SW480 (cell line): ENCODE measurements at regions not wholly inside any gene's neighbourhood (a gene's known extent, or its start where the extent isn't known, plus 50 kb on each side); places are given as distances from the start of the nearest gene placed in this dataset.

Experiments used
- DNase-seq: peaks from one replicate; pipeline ENCODE4 v3.0.0-alpha.2; 2016; ENCODE audit warnings: low spot score

DNA sequence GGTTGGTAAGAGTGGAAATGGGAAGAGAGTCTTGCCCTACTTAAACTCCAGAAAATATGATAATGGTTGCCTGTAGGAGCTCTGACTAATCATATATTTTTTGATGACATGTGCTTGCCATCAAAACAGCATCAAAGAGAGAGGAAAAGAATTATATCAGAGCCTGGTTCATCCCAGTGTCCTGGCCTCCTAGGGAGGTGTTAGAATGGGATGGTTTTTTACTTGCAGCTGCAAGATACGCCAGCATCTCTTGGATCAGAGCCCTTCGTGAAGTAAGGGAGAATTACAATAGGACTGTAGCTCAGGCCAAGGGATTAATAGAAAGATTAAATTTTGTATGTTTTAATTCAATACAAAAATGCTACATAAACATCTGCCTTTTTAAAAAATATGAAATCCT is 177.6 kb upstream of the HDAC9 start:
- DNase-seq = no peak

DNA sequence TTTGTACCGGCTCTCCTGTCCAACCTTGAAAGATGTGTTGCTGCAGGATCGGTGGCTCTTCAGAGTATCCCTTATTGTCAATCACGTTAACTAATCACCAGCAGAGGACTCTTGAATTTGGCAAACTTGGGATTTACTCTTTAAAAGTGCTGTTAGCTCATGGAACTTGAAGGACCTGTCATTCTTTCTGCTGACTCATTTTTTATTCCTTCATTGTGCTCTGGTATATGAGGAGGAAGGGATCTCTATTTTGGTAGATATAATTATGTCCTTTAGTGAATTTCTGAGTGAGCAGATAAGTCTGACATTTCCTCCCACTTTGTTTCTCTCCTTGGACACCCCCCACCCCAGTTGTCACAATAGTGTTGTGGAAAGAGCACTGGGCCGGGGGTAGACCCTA is 175.1 kb upstream of the HDAC9 start:
- DNase-seq = no peak

DNA sequence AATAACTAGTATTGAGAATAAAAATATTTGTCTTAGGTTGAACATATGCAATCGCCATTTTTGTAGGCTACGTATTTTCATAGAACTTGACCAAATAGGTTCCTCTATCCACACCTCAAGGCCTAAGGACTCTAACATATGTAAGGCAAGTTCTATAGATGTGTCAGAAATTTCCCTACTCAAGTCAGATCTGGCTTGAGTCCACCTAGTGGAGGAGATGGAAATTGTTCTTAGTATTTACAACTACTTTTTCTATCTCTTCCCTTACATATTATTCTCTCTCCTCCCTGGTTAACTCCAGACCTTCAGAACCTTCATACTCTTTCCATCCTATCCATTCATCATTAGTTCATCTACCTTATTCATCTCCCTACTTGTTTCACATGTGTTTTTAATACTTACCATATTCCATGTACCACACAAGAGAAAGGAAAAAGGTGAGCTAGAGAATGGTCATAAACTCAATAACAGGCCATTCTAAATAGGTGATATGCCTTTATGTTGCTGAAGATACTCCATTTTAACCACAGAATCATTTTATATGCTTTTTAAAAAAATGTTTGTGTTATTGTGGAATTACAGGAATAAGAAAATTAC is 174.5 kb upstream of the HDAC9 start:
- DNase-seq = peak; percentile 53

GRCh38 chr7:18330548-18330947 is 165.0 kb upstream of the HDAC9 start:
- no peak for DNase-seq

DNA sequence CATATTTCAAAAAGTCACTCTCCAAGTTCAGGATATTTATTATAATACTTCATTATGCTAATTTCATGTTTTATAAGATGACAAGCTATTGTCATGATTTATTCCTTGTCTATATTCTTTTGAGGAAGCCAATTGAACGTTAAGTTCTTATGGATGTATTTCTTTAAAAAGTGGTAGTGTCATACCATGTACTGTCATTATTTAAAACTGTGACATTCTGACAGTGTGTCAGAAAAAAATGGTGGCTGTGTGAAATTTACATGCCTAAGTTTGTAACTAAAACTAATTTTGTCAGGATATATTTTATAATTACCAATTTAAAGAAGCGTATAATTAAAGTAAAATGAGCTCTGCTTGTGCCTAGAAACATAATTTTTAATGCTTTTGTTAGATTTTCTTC is 158.9 kb upstream of the HDAC9 start:
- no peak for DNase-seq

- DNase-seq = no peak
Measured at GRCh38 chr7:18337048-18337809, 158.3 kb upstream of the HDAC9 start.

DNA sequence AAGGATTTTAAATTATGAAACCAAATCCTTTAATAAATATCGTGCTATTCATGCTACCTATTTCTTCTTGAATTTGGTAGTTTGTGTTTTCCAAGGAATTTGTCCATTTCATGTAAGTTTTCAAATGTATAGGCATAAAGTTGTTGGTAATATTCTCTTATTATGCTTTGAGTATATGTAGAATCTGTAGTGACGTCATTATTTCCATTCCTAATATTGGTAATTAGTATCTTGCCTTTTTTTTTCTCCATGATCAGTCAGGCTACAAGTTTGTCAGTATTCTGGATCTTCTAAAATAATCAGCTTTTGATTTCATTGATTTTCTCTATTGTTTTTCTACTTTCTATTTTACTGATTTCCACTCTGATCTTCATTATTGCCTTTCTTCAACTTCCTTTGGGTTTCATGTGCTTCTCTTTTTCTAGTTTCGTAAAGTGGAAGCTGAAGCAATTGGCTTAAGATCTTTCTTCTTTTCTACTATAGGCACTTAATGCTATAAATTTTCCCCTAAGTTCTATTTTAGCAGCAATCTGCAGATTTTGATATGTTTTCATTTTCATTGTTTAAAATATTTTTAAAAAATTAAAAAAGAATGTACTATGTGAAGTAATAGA is 156.5 kb upstream of the HDAC9 start:
- no peak for DNase-seq

DNA sequence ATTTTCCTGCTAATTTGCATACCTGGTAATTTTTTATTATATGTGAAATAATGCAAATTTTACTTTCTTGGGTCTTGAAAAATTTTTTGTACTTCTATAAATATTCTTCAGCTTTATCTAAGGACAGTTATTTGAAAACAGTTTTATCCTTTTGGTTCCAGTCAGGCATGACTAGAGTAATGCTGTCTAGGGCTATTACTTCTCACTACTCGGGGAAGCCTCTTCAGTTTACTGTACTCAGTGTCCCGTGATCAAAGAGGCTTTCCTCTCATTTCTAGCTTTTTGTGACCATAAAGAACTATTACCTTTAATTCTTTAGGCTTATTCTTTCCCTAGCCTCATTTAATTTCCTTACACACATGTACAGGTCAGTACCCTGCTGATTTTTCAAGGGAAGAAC is 153.8 kb upstream of the HDAC9 start:
- no peak for DNase-seq

DNA sequence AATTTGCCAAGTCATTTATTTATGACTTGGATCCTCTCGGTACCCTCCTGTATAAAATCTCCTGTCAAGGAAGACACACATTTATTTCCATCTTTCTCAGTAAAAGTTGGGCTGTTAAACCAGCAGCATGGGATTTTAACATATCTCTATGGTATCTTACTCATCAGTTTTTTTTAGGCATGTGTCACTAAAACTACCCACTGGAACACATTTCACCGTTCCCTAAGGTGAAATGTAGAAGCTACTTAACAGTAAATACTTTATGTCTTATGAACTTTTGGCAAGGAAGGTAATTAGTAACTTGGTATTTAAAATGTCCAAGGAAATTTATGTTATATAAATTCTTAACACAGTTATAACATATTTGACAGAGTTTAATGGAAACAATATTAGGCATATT is 152.5 kb upstream of the HDAC9 start:
- no peak for DNase-seq

GRCh38 chr7:18344536-18344935 is 151.0 kb upstream of the HDAC9 start:
- no peak for DNase-seq

DNA sequence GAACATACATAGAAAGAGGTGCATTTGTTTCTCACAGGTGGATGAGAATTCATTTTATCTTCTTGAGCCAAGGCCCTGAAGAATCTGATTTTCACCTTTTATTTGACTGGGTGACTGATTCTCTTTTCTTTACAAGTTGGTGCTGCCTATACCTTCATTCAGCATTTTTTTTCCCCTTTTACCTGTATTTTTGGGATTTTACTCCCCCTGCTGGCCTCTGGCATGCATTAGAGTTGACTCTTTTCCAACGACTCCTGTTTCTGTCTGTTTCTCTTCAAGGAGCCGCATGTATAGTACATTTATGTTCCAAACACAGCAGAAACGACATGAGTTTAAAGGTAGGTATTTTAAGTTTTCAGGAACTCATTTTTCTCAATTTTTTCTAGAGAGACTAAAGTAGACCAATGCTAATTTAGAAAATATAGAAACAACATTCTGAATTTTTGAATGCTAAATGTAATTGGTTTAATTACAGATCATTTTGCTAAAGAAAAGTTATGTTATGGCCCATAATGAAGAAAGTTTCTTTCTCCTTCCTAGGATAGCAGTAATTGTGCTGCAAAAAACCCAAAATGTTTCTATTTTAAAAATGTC is 149.8 kb upstream of the HDAC9 start:
- DNase-seq = peak; percentile 69

GRCh38 chr7:18347170-18347569 is 148.4 kb upstream of the HDAC9 start:
- no peak for DNase-seq

DNA sequence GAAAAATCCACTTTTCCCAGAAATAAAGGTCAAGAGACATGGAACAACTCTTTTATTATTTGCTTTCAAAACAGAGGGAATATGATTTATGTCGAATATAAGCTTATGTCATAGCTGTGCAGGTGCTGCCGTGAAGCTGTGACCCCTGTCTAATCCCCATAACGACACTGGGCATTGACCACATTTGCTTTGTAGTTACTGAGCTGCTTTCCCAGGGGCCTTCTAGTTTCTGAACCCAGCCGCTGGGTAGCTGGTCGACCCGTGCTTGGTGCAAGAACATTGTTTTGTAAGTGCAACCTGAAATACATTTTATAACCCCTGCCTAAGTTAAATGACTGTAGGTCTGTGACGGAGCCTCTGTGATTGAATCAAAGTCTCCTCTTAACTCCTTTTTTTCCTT is 144.9 kb upstream of the HDAC9 start:
- peak; percentile 26 for DNase-seq

GRCh38 chr7:18352339-18353255 is 143.0 kb upstream of the HDAC9 start:
- DNase-seq = peak; percentile 78

DNA sequence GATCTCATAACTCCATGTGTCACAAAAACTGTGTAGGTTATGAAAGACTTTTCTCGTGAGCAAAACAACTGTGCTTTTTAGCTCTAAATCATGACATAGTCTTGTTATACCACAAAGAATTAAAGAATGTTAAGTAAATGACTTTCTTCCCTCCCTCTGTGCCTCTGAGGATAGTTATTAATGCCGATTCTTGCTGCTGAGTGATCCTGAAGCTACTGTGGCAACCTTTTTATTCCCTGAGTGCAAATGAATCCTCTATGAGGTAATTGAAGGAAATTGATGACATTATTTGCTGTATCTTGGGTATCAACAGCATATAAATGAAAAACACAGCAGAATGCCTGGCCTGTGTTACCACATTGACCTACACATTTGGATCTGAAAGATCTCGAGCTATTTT is 142.2 kb upstream of the HDAC9 start:
- no peak for DNase-seq

GRCh38 chr7:18354108-18355085 is 141.2 kb upstream of the HDAC9 start:
- no peak for DNase-seq

GRCh38 chr7:18356191-18356645 is 139.3 kb upstream of the HDAC9 start:
- DNase-seq = peak; percentile 67

GRCh38 chr7:18357691-18358090 is 137.9 kb upstream of the HDAC9 start:
- peak; percentile 23 for DNase-seq

DNA sequence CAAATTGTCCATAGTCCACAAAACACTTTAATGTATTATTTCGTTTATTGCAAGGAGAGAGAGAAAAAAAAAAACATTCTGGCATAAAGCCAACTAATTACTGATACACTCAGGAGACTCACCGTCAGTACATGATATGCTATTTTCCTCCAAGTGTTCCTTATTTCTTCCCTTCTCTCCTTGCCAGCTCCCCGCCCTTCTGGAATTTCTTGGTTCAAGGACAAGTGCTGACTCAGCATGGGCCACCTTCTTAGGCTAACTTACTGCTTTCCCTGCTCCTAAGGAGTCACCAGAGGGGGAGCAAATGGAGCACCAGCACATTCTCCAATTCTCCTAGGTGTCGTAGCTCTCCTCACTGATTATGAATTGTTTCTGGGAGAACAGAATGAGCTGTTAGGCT is 133.8 kb upstream of the HDAC9 start:
- no peak for DNase-seq

DNA sequence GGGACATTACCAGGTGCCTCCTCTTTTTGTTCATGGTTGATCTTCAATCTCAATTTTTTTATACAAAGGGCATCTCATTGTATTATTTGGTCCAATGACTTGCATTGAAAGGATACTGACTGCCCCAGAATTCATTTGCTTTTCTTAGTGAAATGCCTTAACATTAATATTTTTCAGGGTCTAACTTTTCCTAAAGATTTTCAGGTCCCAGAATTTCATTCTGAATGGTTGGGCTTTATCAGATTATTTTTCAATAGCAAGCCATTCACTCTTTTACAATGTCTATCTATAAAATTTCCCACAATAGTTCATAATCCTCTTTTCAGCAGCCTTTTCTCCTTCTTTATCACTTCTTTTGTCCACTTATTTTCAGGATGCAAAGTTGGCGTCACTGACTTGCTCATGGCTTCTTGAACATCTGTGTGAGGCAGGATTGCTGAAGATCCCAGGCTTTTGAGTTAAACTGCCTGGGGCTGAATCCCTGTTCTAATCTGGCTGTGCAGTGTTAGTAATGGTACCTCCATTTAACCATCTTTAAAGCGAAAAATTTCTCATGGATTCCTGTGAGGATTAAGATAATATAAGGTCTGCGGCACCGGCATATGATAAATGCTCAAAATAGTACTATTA is 131.7 kb upstream of the HDAC9 start:
- no peak for DNase-seq
